ENCODE measurements at regions not wholly inside any gene's neighbourhood (a gene's known extent, or its start where the extent isn't known, plus 50 kb on each side); places are given as distances from the start of the nearest gene placed in this dataset.
"Not testable (repeated sequence)": the region's sequence is repeated elsewhere in the genome, so short reads cannot be mapped to it uniquely, and the experiment has no call there.

DNA sequence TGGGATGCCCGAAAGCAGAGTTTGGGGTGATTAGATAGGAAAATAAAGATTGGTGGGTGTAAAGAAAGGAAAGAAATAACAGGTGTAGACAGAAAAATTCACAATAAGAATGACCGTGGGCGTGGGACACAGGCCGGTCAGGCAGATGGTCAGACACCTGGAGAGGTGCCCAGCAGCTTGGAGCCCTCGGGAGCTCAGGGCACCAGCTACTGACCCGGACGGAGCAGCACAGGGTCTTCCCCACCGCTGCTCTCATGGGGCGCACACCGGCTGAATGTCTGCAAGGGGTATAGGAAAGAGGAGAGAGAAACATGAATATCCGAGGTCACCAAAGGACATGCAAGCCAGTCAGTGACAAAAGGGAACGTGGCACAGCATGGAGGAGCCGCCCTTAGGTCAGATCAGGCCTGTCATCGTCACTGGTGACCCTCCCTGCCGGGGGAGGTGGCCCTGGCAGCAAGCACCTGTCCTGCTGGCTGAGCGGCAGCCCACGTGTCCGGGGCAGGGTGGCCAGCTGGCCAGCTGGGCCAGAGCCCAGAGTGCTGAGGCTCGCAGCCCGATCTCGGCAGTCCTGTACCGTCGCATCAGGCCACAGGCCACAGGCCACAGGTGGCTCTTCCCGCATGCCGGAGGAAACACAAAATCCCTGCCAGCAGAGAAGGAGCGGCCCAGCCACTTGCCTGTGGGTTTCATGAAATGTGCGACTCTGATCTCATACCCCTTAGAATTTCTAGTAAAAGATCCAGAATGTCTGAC, 112.0 kb upstream of the NDUFV2 start:
- TF ChIP-seq POLR2A (IDR thresholded peaks at IDR 0.05; ENCODE audit: low read length) (no peak), GATA1 (IDR thresholded peaks at IDR 0.05; ENCODE audit: low read depth, low read length) (no peak)
- DNase-seq, result no peak

- TF ChIP-seq POLR2A (IDR thresholded peaks at IDR 0.05; ENCODE audit: low read length) (no peak), GATA1 (IDR thresholded peaks at IDR 0.05; ENCODE audit: low read depth, low read length) (no peak)
- DNase-seq, result no peak
Measured at GRCh38 chr18:8991155-8991554, 111.3 kb upstream of the NDUFV2 start.

GRCh38 chr18:8992500-8992899, 110.0 kb upstream of the NDUFV2 start:
- not testable (repeated sequence) for DNase-seq

- DNase-seq, result peak in 1 of 2 experiments; percentile 41
- no peak for TF ChIP-seq GATA1 (IDR thresholded peaks at IDR 0.05; ENCODE audit: low read depth, low read length)
- TF ChIP-seq POLR2A (IDR thresholded peaks at IDR 0.05; ENCODE audit: low read length), result no peak
Measured at GRCh38 chr18:8994603-8995002, 107.9 kb upstream of the NDUFV2 start.

- TF ChIP-seq POLR2A (IDR thresholded peaks at IDR 0.05; ENCODE audit: low read length), result no peak
- no peak for TF ChIP-seq GATA1 (IDR thresholded peaks at IDR 0.05; ENCODE audit: low read depth, low read length)
- no peak for DNase-seq
Measured at GRCh38 chr18:8995096-8995495, 107.4 kb upstream of the NDUFV2 start.

DNA sequence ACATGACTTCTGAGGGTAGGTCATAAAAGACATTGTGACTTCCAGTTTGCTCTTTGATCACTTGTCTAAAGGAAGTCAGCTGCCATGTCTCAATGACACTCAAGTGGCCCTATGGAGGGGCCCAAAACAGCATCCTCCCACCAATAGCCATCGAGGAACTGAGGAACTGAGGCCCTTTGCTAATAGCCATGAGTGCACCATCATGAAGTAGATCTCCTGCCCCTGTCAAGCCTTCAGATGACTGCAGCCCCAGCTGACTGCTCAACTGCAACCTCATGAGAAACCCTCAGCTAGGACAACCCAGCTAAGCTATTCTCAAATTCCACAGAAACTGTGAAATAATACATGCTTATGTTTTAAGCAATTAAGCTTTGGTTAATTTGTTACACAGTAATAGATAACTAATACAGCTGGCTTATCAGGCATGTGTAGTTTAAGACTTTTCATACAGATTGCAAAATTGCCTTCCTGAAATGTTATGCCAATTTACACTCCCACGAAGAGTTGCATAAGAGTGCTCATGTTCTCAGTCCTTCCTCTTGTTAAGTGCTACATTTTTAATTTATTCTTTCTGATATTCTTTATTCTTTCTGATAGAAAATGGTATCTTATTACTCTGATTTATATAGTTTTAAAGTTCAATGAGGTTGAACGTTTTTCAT, 105.6 kb upstream of the NDUFV2 start:
- no peak for DNase-seq
- no peak for TF ChIP-seq POLR2A (IDR thresholded peaks at IDR 0.05; ENCODE audit: low read length)
- no peak for TF ChIP-seq GATA1 (IDR thresholded peaks at IDR 0.05; ENCODE audit: low read depth, low read length)

- no peak for TF ChIP-seq POLR2A (IDR thresholded peaks at IDR 0.05; ENCODE audit: low read length)
- TF ChIP-seq GATA1 (IDR thresholded peaks at IDR 0.05; ENCODE audit: low read depth, low read length), result no peak
- no peak for DNase-seq
Measured at GRCh38 chr18:8997634-8998033, 104.9 kb upstream of the NDUFV2 start.

DNA sequence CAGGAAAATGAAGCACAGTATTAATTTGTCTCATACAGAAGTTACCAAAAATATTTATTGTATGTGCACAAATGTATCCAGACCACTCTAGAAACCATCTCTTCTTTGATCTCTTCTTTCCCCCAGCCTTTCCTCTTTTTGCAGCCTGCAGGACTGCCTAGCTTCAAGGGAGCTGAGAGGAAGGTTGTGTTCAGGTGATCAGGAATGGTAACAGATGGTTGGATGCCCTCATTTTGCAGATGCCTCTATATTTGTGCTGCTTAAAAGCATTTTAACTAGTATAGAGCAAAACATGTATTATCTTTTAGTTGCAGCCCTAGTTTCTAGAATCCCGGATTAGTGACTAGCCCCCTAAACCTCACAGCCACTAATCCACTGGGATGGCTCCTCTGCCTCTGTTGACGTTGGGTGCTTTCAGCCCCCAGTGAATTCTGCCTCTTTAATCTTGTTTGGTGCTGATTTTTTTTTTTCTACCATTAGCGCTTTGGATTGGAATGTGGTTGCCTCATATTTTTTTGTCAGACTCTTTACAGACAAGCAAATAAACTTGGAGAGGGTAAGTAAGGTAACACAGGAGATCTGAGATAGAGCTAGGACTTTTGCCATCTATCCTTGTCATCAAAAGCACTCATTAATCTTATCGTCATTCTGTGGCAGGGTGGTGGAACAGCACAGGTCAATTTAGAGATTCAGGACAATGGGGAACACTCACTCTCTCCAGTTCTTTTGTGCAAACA, 103.8 kb upstream of the NDUFV2 start:
- no peak for DNase-seq
- TF ChIP-seq POLR2A (IDR thresholded peaks at IDR 0.05; ENCODE audit: low read length) (no peak), GATA1 (IDR thresholded peaks at IDR 0.05; ENCODE audit: low read depth, low read length) (no peak)

- no peak for DNase-seq
- no peak for TF ChIP-seq GATA1 (IDR thresholded peaks at IDR 0.05; ENCODE audit: low read depth, low read length)
- TF ChIP-seq POLR2A (IDR thresholded peaks at IDR 0.05; ENCODE audit: low read length), result no peak
Measured at GRCh38 chr18:8999872-9000271, 102.6 kb upstream of the NDUFV2 start.

GRCh38 chr18:9000733-9001132, 101.8 kb upstream of the NDUFV2 start:
- no peak for DNase-seq
- TF ChIP-seq POLR2A (IDR thresholded peaks at IDR 0.05; ENCODE audit: low read length), result no peak
- TF ChIP-seq GATA1 (IDR thresholded peaks at IDR 0.05; ENCODE audit: low read depth, low read length), result no peak

- no peak for DNase-seq
Measured at GRCh38 chr18:9001209-9001608, 101.3 kb upstream of the NDUFV2 start.

GRCh38 chr18:9003406-9004100, 98.9 kb upstream of the NDUFV2 start:
- no peak for DNase-seq
- TF ChIP-seq POLR2A (IDR thresholded peaks at IDR 0.05; ENCODE audit: low read length), result no peak
- TF ChIP-seq GATA1 (IDR thresholded peaks at IDR 0.05; ENCODE audit: low read depth, low read length), result no peak

More at GRCh38 chr18:9001209-9001608, 101.3 kb upstream of the NDUFV2 start:
- no peak for TF ChIP-seq POLR2A (IDR thresholded peaks at IDR 0.05; ENCODE audit: low read length)
- TF ChIP-seq GATA1 (IDR thresholded peaks at IDR 0.05; ENCODE audit: low read depth, low read length), result no peak

- DNase-seq, result not testable (repeated sequence)
Measured at GRCh38 chr18:9004308-9004707, 98.2 kb upstream of the NDUFV2 start.

DNA sequence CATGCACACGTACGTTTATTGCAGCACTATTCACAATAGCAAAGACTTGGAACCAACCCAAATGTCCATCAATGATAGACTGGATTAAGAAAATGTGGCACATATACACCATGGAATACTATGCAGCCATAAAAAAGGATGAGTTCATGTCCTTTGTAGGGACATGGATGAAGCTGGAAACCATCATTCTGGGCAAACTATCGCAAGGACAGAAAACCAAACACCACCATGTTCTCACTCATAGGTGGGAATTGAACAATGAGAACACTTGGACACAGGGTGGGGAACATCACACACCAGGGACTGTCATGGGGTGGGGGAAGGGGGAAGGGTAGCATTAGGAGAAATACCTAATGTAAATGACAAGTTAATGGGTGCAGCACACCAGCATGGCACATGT, 94.8 kb upstream of the NDUFV2 start:
- not testable (repeated sequence) for DNase-seq

All from erythroblast (primary cell).